ENCODE measurements at regions not wholly inside any gene's neighbourhood (a gene's known extent, or its start where the extent isn't known, plus 50 kb on each side); places are given as distances from the start of the nearest gene placed in this dataset.
"Not testable (repeated sequence)": the region's sequence is repeated elsewhere in the genome, so short reads cannot be mapped to it uniquely, and the experiment has no call there.

GRCh38 chr6:128597956-128598355 lies 77.6 kb upstream of the PTPRK start:
- no peak overlapping the region for H3K27ac ChIP-seq
- no peak for TF ChIP-seq CTCF (conservative IDR thresholded peaks at IDR 0.05)

- TF ChIP-seq CTCF (conservative IDR thresholded peaks at IDR 0.05), result no peak
- no peak overlapping the region for H3K27ac ChIP-seq
Measured at GRCh38 chr6:128597004-128597403, 76.6 kb upstream of the PTPRK start.

GRCh38 chr6:128595544-128595943 lies 75.1 kb upstream of the PTPRK start:
- H3K27ac ChIP-seq, result no peak overlapping the region
- TF ChIP-seq CTCF (conservative IDR thresholded peaks at IDR 0.05), result no peak

- H3K27ac ChIP-seq, result no peak overlapping the region
- TF ChIP-seq CTCF (conservative IDR thresholded peaks at IDR 0.05), result no peak
Measured at GRCh38 chr6:128586095-128586494, 65.7 kb upstream of the PTPRK start.

GRCh38 chr6:128580224-128581110 lies 60.1 kb upstream of the PTPRK start:
- no peak overlapping the region for H3K27ac ChIP-seq
- TF ChIP-seq CTCF (conservative IDR thresholded peaks at IDR 0.05), result no peak

- not testable (repeated sequence) for H3K27ac ChIP-seq
Measured at GRCh38 chr6:128575254-128575653, 54.9 kb upstream of the PTPRK start.

GRCh38 chr6:128574402-128574801 lies 54.0 kb upstream of the PTPRK start:
- H3K27ac ChIP-seq, result no peak overlapping the region
- no peak for TF ChIP-seq CTCF (conservative IDR thresholded peaks at IDR 0.05)

GRCh38 chr6:128573036-128573435 lies 52.6 kb upstream of the PTPRK start:
- no peak for TF ChIP-seq CTCF (conservative IDR thresholded peaks at IDR 0.05)

More at GRCh38 chr6:128573036-128573435, 52.6 kb upstream of the PTPRK start:
- no peak overlapping the region for H3K27ac ChIP-seq
